ENCODE measurements at regions not wholly inside any gene's neighbourhood (a gene's known extent, or its start where the extent isn't known, plus 50 kb on each side); places are given as distances from the start of the nearest gene placed in this dataset.
"Not testable (repeated sequence)": the region's sequence is repeated elsewhere in the genome, so short reads cannot be mapped to it uniquely, and the experiment has no call there.

GRCh38 chr3:64438066-64438465, 212.8 kb upstream of the PRICKLE2 start:
- intact Hi-C loops (cut with micrococcal nuclease), result no loop called here

- intact Hi-C loops (cut with micrococcal nuclease), result no loop called here
Observed at GRCh38 chr3:64437131-64437530, 211.9 kb upstream of the PRICKLE2 start.

DNA sequence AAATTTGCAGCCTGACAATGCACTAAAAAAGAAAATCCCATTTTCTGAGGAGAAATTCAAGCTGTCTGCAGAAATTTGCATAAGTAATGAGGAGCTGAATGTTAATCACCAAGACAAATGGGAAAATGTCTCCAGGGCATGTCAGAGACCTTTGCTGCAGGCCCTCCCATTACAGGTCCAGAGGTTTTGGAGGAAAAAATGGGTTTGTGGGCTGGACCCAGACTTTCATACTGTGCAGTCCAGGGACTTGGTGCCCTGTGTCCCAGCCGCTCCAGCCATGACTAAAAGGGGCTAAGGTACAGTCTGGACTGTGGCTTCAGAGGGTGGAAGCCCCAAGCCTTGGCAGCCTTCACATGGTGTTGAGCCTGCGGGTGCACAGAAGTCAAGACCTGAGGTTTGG, 209.8 kb upstream of the PRICKLE2 start:
- intact Hi-C loops (cut with micrococcal nuclease), result not testable (repeated sequence)

- intact Hi-C loops (cut with micrococcal nuclease), result no loop called here
Observed at GRCh38 chr3:64432870-64433269, 207.6 kb upstream of the PRICKLE2 start.

DNA sequence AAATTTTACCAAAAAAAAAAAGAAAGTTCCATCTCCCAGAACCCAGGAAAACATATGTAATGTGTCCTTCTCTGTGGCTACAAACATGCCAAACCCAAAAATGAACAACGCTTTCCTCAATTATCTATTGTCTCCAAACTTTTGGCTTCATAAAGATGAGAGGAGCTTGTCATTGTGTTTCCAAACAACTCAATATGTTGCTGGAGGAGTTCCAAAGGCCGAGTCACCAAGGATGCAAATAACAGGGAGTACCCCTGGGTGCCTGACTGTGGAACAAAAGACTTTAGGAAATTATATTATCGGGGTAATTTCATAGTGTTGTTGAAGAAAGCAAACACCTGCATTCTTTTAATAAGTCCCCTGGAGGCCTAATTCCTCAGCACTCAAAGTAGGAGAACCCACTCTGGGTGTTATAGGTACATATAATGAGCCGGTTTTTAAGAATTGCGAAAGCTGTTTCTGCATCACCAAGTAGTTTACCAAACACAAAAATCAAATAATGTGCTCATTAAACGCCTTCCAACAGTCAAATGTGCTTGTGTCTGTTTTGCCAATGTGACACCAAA, 206.3 kb upstream of the PRICKLE2 start:
- intact Hi-C loops (cut with micrococcal nuclease), result no loop called here

GRCh38 chr3:64427671-64428070, 202.4 kb upstream of the PRICKLE2 start:
- intact Hi-C loops (cut with micrococcal nuclease), result no loop called here

- intact Hi-C loops (cut with micrococcal nuclease), result no loop called here
Observed at GRCh38 chr3:64426551-64426950, 201.3 kb upstream of the PRICKLE2 start.

DNA sequence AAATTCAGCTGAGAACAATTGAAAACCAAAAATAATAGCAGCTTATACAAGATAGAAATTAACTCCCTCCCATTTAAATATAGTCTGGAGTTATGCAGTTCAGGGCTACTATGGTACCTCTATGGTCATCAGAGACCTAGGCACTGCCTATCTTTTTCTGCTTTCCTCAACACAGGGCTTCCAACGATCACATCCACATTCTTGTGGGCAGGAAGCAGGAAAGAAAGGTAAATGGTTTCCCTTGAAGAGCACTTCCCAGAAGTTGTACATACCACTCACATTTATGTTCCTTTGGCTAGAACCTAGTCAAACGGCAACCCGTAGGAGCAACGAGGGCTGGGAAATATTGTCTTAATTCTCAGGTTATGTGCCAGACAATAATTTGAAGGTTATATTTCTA, 197.7 kb upstream of the PRICKLE2 start:
- intact Hi-C loops (cut with micrococcal nuclease), result no loop called here

DNA sequence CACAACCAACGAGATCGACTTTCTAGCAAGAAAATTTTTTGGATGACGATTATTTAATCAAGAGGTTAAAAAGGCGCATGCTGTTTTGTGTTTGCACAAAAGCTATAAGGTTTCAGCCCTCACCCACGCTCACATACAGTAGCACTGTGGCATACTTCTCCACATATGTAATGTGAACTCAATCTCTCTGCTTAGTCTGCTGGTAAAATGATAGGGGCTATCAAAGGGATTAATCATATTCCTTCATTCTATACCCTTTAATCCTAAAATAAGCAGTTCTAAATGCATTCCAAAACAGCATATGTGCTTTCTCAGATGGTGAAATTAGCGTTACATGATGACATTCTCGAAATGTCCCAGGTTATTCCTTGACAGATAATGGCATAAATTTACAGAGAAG, 196.9 kb upstream of the PRICKLE2 start:
- intact Hi-C loops (cut with micrococcal nuclease), result no loop called here

GRCh38 chr3:64417816-64418215, 192.6 kb upstream of the PRICKLE2 start:
- intact Hi-C loops (cut with micrococcal nuclease), result no loop called here

GRCh38 chr3:64414043-64414442, 188.8 kb upstream of the PRICKLE2 start:
- intact Hi-C loops (cut with micrococcal nuclease), result no loop called here

DNA sequence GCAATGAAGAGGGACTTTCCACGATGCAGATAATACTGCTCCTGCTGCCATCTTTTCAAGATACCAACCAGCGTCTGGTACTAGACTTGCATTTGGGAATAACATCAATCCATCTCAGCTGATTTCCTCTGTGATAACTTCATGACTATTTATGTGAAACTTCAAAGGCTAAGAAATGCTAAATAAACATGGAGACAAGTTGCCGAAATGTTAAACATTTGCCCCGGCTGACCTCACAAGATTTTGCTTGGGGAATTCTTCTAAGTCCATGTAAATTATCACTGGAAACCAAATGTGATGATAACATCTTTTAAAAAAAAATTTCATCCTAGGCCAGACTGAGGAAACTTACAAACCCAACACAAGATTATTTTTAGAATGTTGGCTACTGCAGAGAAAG, 185.8 kb upstream of the PRICKLE2 start:
- intact Hi-C loops (cut with micrococcal nuclease), result no loop called here

- intact Hi-C loops (cut with micrococcal nuclease), result no loop called here
Observed at GRCh38 chr3:64410226-64410625, 185.0 kb upstream of the PRICKLE2 start.

DNA sequence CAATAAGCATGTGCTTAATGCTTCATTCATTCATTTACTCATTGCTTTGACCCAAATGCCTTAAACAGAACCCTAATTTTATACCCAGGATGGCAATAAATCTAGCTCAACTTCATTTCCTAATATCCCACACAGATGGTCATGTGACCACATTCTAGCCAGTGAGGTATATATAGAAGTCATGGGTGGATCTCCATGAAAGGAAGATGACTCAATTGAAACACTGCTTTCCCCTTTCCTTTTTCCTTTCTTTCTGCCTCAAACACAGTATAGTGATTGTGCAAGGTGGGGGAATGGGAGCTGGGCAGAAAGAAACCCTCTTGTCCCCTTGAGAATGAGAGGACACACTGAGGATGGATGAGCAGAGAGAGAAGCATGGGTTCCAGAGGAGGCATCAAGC, 183.5 kb upstream of the PRICKLE2 start:
- intact Hi-C loops (cut with micrococcal nuclease), result no loop called here

DNA sequence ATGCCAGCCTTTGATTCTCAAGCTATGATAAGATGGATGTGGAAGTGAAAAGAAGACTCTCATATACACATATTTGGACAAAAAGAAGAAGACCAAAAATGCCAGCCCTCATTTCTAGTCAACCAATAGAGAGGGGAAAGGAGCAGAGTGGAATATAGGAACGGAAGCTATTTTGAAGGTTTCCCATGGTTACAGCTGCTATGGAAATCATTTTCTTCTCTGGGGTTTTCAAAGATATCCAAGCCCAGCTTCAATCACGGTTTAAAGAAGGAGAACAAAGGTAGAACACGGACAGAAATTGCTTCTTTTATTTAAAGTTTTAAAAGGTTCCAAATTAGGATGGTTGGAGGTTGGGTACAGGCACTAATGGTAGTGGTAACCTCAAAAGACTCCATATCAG, 181.0 kb upstream of the PRICKLE2 start:
- intact Hi-C loops (cut with micrococcal nuclease), result no loop called here

- intact Hi-C loops (cut with micrococcal nuclease), result no loop called here
Observed at GRCh38 chr3:64405211-64405835, 180.1 kb upstream of the PRICKLE2 start.

- intact Hi-C loops (cut with micrococcal nuclease), result no loop called here
Observed at GRCh38 chr3:64400706-64401105, 175.4 kb upstream of the PRICKLE2 start.

DNA sequence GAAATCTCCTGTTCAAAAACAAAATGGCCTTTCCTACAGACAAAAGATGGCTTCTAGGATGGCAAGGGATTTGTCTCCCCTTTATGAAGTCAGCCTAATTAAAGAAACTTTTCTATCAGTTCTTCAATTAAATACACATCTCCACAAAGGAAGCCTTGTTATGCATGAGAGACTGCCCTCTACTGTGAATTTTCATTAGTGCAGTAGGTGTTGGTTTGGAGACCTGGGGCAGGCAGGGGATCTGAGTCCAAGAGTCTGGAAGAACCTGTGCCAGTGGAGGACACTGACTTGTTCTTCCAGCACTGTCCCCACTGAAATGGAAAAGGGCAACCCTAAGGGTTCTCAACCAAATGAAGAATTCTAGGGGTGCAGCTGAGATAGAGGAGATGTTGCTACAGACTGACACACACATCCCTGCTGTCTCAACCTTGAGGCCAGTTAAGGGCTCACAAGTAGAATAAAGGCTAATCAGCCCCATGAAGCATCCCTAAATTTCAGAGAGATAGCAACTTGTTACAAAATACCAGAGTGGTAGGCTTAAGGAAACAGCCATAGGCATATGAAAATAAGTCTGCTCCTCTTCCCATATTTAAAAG, 174.0 kb upstream of the PRICKLE2 start:
- intact Hi-C loops (cut with micrococcal nuclease), result loop anchor here (1.0 kb wide), 3 partner anchors 85 to 369 kb away; no protein-coding TSS in a partner anchor

- intact Hi-C loops (cut with micrococcal nuclease), result no loop called here
Observed at GRCh38 chr3:64398476-64398875, 173.2 kb upstream of the PRICKLE2 start.

- intact Hi-C loops (cut with micrococcal nuclease), result no loop called here
Observed at GRCh38 chr3:64398006-64398405, 172.7 kb upstream of the PRICKLE2 start.

DNA sequence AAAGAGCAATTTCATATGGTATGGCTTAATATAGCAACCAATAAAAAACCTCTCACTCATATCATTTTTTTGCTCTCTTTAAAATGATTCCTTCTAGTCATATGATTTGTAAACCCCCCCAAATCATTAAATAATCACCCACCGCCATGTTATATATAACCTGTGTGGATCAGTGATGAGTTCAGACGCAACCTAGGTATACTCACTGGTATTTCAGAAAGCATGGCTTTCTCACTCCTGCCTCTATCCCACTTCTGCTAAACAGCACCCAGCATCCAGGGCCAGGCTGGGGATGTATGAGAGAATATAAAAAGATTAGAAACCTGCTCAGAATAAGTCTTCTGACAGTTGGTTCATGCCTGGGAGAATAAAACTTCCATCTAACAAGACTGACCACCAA, 172.3 kb upstream of the PRICKLE2 start:
- intact Hi-C loops (cut with micrococcal nuclease), result no loop called here

DNA sequence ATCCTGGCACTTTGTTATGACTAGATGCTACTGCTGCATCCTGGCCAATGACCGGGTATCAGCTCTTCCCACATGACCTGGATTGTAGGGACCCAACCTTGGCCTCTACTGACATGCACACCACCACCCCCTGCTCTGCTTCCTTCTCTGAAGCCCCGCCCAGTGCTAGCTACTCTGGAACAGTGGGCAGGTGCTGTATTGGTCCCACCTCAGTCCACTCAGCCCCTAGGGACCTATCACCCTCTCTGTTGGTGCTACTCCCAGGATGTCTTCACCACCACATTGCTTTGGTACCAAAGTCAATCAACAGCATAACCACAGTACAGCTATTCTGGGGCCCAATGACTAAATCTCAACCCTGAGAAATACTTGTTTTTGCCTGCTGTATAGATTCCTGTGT, 170.2 kb upstream of the PRICKLE2 start:
- intact Hi-C loops (cut with micrococcal nuclease), result no loop called here

DNA sequence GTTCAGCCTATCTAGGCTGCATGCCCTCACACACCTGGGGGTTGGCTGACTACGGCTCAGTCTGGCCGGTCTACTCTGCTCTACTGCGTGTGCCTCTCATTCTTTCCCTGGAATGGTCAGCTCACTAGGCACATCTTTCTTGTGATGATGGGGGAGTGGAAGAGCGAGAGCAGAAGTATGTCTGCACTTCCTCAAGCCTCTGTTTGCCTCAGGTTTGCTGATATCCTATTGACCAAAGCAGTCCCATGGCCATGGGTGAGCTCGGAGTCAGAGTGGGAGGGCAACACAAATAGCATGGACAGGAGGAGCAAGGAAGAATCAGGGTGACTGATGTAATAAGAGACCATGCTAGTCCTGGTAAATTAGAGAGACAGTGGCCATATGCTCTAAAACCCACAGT, 167.9 kb upstream of the PRICKLE2 start:
- intact Hi-C loops (cut with micrococcal nuclease), result no loop called here

Data from T-helper 1 cell treated with Interleukin-12 subunit alpha and Interleukin-12 subunit beta and Interleukin-4 antibody, amounts not matched to agents 30 ng/mL and 1 ng/mL, for 36 hours (primary cell).